GM19035 (cell line): ENCODE measurements at regions not wholly inside any gene's neighbourhood (a gene's known extent, or its start where the extent isn't known, plus 50 kb on each side); places are given as distances from the start of the nearest gene placed in this dataset.
"Not testable (repeated sequence)": the region's sequence is repeated elsewhere in the genome, so short reads cannot be mapped to it uniquely, and the experiment has no call there.

ENCODE experiments used
- ATAC-seq: cut with Tn5 transposase; IDR thresholded peaks from one replicate; pipeline ENCODE4 v1.9.1; 2021; ENCODE audit not compliant: unreplicated experiment

DNA sequence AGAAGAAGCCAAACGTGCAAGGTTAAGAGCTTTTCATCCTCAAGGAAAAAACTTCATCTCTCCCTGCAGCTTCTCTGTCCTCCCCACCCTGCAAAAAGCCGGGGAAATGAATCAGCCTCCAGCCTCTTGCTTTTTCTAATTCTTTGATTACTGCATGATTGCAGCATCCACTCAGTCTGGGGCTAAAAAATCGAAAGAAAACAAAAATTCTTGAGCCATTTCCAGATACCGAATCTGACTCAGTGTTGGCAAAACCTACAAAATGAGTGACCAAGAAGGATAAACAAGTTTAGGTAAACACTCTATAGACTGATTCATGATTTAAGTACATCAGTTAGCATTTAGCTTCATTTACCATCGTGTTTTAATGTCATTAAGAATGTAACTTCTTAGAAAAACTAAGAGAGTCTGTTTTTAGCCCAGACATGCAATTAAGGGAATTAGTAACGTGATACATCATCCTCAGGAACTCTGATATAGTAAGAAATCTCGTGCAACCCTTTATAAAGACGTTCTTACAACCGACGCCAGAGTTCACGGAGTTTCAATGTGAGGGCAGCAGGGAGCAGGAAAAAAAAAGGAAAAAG lies 287.3 kb upstream of the FOXF1 start:
- no peak for ATAC-seq

DNA sequence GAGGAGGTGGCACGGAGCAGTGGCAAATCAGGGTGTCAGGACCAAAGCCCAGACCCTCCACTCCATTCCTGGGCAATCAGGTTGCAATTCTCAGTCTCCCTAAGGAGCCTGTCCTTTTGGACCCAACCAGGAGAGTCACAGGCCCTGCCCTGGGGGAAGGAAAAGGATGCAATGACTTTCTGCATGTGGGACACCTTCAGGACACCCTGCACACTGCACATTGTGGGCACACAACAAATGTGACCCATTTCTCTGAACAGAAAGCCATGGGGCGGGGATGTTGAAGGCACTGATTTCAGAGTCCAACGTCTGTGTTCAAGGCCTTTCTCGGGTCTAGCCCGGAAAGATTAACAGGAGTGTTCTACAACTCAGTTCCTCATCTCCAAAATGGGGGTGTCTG lies 286.2 kb upstream of the FOXF1 start:
- no peak for ATAC-seq

DNA sequence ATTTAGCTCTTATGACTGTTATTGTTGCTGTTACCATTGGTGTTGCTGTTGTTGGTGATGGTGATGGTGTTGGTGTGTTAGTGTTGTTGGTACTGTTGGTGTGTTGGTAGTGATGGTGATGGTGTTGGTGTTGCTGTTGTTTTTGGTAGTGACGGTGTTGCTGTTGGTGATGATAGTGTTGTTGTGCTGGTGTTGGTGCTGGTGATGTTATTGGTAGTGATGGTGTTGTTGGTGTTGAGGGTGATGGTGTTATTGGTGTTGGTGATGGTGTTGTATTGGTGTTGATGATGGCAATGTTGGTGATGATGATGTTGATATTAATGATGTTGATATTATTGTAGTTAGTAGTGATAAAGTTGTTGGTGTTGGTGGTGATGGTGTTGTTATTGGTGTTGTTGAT lies 285.7 kb upstream of the FOXF1 start:
- ATAC-seq = no peak

DNA sequence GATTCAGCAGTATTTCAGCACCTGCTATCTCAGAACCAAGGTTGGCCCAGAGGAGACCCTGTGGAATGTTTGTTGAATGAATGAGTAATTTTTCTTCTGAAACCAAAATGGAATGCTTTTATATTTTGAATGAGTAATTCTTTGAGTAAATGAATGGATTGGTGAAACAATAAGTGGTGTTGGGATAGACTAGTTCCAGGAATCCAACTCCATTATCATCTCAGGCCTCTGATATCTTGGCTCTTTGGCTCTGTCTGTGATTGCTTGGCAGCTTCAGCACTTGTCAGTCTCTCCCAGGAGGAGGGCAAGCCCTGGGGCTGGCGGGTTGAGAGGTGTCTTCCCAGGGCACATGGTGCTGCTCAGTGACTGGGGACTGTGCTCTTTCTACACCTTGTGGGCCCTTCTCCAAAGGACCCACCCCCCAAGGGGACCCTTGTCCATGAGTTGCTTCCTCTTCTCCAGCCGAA lies 284.4 kb upstream of the FOXF1 start:
- no peak for ATAC-seq

DNA sequence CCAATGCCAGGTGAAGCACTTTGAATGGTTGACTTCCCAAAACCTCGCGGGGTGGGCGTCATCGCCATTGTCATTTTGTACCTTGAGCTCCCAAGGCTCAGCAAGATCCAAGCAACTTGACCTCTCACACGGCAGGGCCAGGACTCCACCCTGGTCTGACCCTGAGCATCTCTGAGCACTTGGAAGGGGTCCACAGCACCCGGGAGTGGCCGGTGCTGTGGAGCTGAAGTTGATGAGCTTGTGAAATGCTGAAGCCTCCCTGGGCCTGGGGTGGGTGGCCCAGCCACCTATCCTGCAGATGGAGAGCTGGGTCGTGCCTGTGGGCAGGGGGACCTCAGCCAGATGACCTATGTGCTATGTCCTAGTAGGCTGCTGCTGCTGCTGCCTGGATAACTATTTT lies 283.3 kb upstream of the FOXF1 start:
- no peak for ATAC-seq

DNA sequence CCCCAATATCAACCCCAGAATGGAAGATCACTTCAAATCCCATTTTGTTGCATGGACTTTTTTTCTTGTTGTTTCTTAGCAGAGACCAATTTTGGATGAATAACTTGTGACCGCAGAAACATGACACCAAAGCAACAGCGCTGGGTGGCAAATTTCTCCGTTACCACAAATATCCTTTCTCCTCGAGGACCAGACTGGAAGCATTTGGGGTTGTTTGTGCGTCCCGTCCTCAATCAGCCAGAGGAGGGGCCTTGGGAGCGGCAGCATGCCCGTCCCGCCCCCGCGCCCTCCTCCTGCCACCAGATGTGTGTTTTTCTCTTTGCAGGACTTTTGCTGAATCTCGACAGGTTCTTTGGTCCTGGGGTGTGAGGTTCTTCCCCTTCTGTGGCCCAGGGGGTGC lies 282.5 kb upstream of the FOXF1 start:
- no peak for ATAC-seq

DNA sequence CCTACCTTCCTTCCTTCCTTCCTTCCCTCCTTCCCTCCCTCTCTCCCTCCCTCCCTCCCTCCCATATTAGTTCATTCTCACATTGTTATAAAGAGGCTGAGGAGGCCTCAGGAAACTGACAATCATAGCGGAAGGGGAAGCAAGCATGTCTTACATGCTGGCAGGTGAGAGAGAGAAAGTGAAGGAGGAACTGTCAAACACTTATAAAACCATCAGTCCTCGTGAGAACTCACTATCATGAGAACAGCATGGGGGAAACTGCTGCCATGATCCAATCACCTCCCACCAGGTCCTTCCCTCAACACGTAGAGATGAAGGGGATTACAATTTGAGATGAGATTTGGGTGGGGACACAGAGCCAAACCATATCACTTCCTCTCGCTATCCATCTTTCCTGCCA lies 281.6 kb upstream of the FOXF1 start:
- ATAC-seq = no peak

DNA sequence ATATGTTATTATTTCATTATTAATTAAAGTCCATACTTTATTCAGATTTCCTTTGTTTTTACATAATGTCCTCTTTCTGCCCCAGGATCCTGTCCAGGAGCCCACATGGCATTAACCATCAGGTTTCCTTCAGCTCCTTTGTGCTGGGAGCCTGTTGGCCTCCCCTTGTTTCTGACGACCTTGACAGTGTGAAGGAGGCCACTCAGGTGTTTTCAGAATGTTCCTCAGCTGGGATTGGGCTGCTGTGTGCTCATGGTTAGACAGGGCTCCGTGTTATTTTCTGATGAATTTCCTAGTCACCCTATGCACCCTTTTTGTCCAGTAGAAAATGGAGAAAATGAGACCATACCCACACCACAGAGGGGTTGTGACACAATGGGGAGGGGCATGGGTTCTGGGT lies 281.0 kb upstream of the FOXF1 start:
- ATAC-seq = no peak

DNA sequence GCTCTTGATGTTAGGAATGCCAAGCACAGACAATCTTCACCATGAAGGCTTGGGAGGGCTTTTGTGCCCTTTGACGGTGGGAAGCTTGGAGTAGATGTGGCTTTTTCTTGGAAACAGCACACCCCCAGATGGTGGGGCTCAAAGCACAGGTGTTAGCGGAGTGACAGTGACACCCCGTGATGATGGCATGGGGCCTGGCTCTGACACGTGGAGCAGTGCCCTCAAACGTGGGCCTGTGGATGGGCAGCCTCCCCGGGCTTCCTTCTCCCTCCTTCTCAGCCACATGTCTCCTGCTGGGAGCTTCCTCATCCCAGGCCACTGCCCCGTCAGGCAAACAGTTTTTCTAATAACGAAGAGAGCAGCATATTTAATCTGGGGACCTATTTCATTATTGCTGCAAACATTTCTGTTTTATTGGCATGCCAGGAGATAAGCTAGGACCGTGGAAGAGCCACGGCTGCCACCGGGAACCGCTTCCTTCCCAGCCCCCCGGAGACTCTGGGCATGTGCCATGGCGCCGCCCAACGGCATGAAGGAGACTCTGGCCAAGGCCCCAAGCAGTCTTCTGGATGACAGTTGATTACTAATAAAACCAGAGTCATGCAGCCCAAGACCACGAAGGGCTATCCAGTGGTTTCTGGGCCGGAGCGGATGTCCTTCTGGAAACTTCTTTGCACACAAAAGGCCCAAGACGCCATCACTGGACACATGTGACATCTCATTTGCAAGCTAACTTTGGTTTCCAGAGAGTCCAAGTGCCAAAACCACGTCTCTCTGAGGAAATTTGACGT lies 280.3 kb upstream of the FOXF1 start:
- ATAC-seq = no peak

DNA sequence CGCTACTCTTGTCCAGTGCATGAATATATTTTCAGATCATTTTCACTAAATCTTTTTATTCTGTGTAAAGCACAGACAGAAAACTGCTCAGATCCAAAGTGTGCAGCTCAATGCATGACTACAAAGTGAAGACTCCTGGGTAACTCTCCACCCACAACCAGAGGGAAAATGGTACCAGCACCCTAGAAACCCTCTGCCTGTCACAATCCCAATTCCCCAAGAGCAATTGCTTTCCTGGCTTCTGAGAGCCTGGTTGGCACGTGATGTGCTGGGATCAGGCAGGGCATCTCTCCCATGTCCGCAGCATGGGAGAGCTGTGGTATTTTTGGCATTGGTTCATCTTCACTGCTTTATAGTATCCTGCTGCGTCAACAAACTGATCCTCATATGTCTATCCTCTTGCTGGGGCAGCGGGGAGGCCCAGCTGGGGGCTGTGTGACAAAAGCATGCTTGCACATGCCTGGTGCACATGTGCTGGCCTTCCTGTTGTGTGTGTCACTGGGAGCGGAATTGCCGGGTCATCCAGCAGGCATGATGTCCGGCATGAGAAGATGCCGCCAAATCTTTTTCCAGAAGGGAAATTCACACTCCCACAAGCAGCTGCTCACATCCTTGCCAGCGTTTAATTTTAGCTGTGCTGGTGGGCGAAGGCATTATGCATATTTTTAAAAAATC lies 278.9 kb upstream of the FOXF1 start:
- ATAC-seq = no peak

DNA sequence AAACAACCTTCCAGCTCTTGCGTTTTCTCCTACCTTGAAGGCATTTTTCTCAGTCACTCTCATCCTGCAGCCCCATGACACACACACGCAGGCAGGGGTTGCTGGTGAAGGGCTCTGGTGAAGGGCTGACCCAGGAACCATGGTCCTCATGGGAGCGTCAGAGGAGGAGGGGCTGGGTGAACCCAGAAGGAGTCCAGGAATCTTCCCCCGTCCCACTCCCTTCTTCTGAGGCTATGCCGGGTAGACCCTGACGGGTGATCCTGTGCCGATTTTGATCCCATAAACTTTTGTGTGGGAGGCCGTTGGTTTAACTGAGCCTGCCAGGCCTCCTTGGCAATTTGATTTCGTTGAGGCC lies 278.4 kb upstream of the FOXF1 start:
- no peak for ATAC-seq

DNA sequence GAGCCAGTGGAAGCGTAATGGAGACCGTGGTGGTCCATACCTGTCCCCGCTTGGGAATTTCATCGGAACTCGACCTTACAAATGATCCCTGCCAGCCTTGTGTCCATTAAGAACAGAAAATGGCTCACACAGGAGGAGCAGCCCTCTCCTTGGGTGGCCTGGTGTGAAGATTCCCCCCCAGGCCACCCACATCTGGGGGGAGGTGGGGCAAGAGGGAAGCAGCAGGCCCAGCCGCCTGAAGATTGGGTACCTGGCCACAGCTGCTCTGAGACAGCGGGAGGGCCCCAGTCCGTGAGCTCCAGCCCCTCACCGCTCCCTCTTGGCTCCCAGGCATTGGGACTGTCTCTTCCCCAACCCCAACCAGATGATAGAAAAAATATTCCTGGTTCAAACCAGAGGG lies 277.8 kb upstream of the FOXF1 start:
- no peak for ATAC-seq

DNA sequence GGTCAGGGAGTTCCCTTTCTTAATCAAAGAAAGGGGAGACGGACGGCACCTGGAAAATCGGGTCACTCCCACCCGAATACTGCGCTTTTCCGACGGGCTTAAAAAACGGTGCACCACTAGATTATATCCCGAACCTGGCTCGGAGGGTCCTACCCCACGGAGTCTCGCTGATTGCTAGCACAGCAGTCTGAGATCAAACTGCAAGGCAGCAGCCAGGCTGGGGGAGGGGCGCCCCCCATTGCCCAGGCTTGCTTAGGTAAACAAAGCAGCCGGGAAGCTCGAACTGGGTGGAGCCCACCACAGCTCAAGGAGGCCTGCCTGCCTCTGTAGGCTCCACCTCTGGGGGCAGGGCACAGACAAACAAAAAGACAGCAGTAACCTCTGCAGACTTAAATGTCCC lies 276.8 kb upstream of the FOXF1 start:
- not testable (repeated sequence) for ATAC-seq

DNA sequence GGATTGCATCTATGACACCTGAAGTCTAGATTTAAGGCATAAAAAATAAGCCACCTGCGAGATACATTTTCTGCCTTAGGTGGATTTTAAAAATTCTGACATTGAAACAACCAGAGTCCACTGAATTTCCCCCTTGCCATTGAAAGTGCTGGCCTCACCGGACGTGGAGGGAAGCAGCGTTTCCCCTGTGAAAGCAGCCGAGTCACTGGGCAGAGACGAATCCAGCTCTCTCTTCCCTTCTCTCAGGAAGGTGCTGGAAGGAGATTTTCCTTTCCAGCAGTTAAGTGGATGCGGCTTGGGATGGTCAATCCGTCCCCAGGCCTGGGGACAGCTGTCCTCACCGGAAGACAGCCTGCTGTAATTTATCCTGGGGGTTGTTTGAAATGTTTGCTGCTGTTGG lies 270.9 kb upstream of the FOXF1 start:
- no peak for ATAC-seq

DNA sequence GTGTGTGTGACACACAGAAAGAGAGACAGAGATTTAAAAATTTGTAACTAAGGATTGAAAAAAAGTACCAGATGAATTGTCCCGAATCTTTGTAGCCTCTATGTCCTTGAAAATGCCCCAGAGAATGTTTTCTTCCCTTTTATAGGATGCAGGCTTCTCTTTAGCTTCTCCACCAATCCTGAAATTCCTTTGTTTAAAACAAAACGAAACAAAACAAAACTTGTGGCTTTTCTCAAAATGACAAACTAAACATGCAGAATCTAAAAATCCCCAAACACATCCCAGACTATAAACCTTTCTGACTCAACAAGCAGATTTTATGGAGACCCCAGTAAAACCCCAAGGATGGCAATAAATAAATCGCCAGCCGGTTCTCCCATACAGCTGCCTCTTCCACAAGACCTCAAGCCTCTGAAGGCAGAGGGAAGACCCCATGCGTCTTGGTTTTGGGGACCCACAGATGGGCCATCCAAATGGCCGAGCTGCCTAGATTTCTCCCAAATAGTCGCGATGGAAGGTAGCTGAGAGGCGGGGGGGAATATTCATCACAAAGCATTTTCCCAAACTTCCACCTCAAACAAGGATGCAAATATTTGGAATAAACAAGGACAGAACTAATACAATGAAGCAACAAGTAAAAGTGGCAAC lies 269.5 kb upstream of the FOXF1 start:
- ATAC-seq = no peak

DNA sequence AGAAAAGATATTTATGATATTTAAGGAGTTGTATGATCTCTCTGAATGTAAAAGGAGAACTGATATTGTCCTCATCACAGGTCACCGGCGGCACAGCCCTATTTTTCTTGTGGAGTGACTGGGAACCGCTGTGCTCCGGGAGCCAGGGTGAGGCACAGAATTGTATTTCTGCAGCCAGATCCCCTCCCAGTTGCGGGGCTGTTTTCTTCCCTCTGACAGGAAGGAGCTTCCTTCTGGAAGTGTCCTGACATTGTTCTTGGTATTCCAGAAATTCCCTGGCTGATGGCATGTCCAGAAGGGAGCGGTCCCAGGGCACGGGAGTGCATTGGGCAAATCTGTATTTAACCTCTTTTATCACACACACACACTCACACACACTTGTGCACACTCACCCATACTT lies 268.6 kb upstream of the FOXF1 start:
- ATAC-seq = no peak

DNA sequence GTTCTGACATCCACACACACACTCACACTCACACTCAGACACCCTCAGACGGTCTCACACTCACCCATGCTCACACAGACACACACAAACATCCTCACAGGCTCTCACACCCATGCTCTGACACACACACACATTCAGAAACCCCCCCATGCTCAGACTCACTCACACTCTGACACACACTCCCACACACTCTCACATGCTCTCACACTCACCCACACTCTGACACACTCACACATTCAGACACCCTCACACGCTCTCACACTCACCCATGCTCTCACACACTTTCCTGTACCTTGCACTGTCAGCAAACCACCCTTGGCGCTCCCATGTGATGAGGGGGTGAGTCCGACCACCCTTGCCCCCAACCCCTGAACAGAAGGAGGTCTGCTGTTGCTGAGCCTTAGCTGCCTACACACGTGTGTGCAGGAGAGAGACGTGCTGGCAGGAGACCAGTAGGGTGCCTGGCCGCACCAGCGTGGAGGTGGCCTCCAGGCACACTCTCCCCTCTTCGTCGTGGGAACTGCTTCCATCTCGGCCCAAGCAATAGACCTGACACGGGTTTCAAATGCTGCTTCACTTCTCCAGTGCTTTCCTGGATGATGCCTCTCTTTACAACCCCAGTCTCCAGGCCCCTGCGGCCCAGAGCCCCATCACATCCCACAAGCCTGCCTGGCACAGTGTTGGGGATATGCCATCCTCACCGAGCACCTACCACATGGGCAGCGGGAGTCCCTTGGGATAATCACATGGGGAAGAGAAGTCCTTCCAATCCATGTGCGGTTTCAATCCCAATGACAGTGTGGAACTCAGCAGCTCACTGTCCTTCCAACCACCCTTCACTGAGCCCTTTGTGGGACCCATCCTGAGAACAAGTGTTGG lies 267.8 kb upstream of the FOXF1 start:
- ATAC-seq = no peak

DNA sequence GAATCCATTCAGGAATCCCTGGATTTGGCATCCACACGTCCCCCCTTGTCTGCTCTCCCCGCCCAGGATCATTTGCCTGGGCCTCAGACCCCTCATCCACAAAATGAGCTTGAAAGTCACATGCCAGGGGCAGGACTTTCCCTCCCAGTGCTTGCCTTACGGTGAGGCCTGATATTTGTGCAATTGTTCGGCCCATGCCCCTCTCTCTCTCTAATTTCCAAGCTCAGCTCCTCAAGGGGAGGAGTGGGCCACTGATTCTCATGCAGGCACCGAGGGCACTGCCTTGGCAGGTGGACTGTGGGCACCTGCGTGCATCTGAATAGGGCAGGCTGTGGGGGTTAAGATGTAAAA lies 267.2 kb upstream of the FOXF1 start:
- ATAC-seq = no peak

DNA sequence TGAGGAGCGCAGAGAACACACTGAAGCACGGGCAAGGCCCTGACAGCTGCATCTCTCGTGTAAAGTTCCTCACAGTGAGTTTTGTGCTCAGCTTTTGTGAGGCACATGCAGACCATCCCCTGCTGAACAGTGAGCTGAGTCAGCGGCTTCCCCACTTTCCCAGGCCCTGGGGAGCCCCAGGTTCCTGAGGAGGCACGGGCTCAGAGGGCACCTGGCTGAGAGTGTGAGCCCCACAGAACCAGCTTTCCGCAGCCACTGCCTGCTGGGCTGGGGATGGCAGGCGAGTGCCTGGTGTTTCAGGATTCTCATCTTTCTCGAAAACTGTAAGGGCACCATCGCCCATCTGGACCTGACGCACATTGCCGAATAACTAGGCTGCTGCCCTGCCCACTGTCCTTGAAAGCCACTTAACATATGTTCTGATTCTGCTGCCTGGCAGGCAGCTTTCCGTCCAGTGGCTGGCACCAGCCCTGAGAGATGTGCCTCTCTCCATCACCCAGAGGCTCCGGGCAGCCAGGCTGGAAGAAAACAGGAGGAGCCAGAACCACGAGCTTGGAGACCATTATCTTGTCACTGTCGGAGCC lies 266.7 kb upstream of the FOXF1 start:
- no peak for ATAC-seq

DNA sequence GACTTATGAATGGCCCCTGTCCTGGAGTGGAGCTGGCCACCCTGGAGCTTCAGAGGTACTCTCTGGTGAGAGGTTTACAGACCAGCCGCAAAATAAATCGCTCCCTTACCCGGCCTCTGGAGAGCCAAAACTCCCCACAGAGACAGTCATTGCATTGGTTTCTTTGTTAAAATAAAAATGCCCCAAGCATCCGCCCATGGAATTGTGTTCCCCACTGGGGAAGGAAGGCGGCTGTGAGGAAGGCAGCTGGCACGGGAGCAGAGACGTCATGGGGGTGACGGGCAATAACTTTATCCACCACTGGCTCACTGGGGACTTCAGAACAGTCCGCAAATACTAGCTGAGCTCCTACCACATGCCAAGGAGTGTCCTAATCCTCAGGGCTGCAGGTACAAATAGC lies 266.2 kb upstream of the FOXF1 start:
- ATAC-seq = no peak

DNA sequence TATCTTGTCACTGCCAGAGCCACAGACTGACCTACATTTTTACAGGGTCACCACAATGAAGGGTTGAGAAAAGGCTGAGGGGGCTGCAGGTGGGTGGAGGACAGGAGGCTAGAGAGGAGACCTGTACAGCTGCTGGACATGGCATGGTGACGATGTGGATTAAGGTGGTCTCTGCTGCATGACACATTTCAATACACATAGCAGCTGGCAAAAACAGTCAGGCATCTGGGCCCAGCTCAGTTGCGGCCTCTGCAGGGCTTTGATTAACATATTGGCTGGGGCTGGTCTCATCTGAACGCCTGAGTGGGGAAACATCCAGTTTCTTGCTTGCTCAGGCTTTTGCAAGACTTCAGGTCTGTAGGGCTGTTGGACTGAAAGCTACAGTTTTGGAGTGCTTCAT lies 265.4 kb upstream of the FOXF1 start:
- no peak for ATAC-seq
